ENCODE measurements at regions not wholly inside any gene's neighbourhood (a gene's known extent, or its start where the extent isn't known, plus 50 kb on each side); places are given as distances from the start of the nearest gene placed in this dataset.

DNA sequence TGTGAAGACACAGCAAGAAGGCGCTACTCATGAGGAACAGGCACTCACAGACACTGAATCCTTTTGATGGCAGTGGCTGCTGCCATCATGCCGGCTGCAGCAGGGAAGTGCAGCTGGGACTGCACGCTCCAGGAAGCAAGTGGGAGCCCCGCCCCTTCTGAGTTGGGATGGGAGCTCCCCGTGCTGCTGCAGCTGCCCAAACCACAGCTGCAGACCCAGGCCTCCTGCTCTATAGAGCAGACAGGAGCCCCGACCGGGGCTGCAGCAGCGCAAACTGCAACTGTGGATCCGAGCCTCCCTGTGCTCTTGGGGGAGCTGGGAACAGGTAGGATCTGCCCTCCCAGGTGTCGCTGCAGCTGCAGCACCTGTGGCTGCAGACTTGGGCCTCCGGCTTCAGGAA is 65.2 kb upstream of the MARK1 start (continued):
- TF ChIP-seq E2F5 (CRISPR knock-in tag; IDR thresholded peaks at IDR 0.05) (no peak), CHD7 (IDR thresholded peaks at IDR 0.05; ENCODE audit: low read depth, low read length) (no peak), SREBF1 (IDR thresholded peaks at IDR 0.05; ENCODE audit: borderline replicate concordance, low read depth, low read length) (no peak), ZNF583 (CRISPR knock-in tag; IDR thresholded peaks at IDR 0.05) (no peak), PREB (CRISPR knock-in tag; IDR thresholded peaks at IDR 0.05) (no peak), RFX1 (IDR thresholded peaks at IDR 0.05) (no peak), HDAC3 (IDR thresholded peaks at IDR 0.05; ENCODE audit: borderline replicate concordance, partially characterized antibody) (no peak)
- TF ChIP-seq, protein P1, sequence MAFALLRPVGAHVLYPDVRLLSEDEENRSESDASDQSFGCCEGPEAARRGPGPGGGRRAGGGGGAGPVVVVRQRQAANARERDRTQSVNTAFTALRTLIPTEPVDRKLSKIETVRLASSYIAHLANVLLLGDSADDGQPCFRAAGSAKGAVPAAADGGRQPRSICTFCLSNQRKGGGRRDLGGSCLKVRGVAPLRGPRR (CRISPR knock-in tag; IDR thresholded peaks at IDR 0.05) = no peak

Measured in K562 (cell line).